HUES6 (cell line): ENCODE measurements at regions not wholly inside any gene's neighbourhood (a gene's known extent, or its start where the extent isn't known, plus 50 kb on each side); places are given as distances from the start of the nearest gene placed in this dataset.

ENCODE experiments used
- H3K27ac ChIP-seq: 2 replicates; pipeline ENCODE4 v1.7.0; 2013; ENCODE audit warnings: low read depth, mild to moderate bottlenecking, low read length, inconsistent platforms
- H3K27me3 ChIP-seq: 2 replicates; pipeline ENCODE4 v1.6.1; 2013; ENCODE audit warnings: low read length; ENCODE audit not compliant: control insufficient read depth, insufficient read depth
- H3K36me3 ChIP-seq: 2 replicates; pipeline ENCODE4 v1.6.1; 2013; ENCODE audit warnings: low read length; ENCODE audit not compliant: control insufficient read depth, insufficient read depth
- H3K4me1 ChIP-seq: 2 replicates; pipeline ENCODE4 v1.6.1; 2013; ENCODE audit warnings: low read length; ENCODE audit not compliant: control insufficient read depth, insufficient read depth
- H3K4me3 ChIP-seq: 2 replicates; pipeline ENCODE4 v1.5.1; 2013; ENCODE audit warnings: low read depth, low read length
- H3K9ac ChIP-seq: one replicate; pipeline ENCODE4 v1.6.1; 2013; ENCODE audit warnings: mild to moderate bottlenecking, low read length
- H3K9me3 ChIP-seq: 2 replicates; pipeline ENCODE4 v1.6.1; 2013; ENCODE audit warnings: low read depth, low read length; ENCODE audit not compliant: control insufficient read depth, insufficient read depth

DNA sequence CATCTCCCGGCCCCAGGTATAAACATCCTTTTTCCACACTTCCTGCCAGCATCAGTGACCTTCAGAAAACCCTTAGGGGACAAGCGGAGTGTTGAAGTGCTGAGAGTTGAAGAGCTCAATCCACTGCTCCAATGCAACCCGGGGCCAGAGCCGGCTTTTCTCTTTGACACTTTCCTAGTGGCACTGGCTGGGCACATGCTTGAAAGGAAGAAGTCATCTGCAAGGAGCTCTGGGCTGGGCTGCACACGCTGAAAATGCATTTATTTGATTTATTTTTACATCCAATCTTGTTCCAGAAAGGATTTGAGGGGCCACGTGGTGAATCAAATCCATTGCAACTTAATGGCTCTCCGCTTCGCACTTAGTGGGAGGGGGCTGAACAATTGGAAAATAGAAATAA lies 229.0 kb upstream of the DIO3 start:
- H3K9ac ChIP-seq = no peak overlapping the region
- no peaks in the 10 kb centered on the region for H3K36me3 ChIP-seq
- peaks cover 4% of the 10 kb centered on the region; the same call in 1 of the 2 replicates for H3K27me3 ChIP-seq
- H3K27ac ChIP-seq = no peak overlapping the region
- no peak overlapping the region for H3K4me3 ChIP-seq
- H3K4me1 ChIP-seq = no peaks in the 10 kb centered on the region
- no peaks in the 10 kb centered on the region for H3K9me3 ChIP-seq

DNA sequence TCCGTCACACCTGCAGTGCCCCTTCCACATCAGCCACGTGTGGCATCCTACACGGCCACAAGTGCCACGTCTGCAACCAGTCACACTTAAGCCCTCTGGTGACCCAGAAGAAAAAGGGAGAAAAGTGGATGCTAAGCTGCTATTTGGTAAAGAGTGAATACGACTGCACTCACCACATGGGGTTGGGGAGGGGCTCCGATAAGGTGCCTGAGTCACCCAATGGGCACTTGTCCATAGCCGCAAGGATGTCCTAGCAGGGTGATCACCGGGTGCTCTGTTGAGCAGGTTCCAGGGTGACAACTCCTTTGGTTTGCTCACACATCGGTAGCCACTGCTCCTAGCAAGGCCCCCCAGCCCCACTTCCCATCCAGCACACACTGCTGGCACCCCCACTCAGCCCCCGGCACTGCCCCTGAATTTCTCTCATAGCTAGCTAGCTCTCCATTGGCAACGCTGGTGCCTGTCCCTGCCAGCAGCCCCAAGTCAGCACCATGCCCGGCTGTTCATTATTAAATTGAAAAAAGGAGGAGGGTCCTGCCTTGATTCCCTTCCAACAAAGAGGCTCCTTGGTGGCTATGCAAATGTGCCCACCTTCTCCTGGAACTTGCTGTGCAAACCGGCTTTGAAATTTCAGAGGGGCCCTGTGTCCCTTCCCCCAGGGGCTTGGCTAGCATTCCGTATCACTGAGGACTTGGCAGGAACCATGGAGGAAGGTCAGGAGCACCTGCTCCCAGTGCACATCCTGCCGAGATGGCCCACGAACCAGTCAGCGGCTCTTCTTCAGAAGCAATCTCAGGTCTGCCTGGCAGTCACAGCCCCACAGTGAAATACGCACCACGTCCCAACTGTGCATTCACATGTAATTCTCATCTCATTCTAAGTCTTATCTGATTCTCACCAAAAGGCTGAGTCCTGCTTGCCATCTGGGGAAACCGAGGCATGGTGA lies 227.7 kb upstream of the DIO3 start:
- Histone ChIP-seq H3K9me3 (no peaks in the 10 kb centered on the region), H3K36me3 (no peaks in the 10 kb centered on the region), H3K27ac (no peak overlapping the region), H3K4me3 (no peak overlapping the region), H3K27me3 (peaks cover 4% of the 10 kb centered on the region; the same call in 1 of the 2 replicates), H3K9ac (no peak overlapping the region), H3K4me1 (no peaks in the 10 kb centered on the region)

DNA sequence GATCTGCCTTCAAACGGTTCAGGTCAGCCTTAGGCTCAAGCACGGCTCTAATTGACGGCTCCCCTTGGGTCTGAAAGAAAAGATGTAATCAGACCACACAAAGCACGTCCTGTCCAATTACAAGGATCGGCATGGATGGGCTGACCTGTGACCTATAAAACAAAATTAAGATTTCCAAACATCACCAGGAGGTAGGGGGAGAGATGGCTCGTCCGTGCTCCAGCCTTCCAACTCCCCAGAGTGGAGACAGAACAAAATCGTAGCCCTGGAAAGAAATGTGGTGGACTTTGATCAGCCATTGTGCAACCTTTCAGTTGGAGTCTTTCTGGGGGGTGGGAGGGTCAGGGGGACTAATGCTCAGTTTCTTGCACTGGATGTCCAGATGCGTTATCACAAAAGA lies 226.6 kb upstream of the DIO3 start:
- Histone ChIP-seq H3K4me1 (no peaks in the 10 kb centered on the region), H3K9ac (no peak overlapping the region), H3K4me3 (no peak overlapping the region), H3K27ac (no peak overlapping the region), H3K27me3 (peaks cover 4% of the 10 kb centered on the region; the same call in 1 of the 2 replicates), H3K36me3 (no peaks in the 10 kb centered on the region), H3K9me3 (no peaks in the 10 kb centered on the region)

DNA sequence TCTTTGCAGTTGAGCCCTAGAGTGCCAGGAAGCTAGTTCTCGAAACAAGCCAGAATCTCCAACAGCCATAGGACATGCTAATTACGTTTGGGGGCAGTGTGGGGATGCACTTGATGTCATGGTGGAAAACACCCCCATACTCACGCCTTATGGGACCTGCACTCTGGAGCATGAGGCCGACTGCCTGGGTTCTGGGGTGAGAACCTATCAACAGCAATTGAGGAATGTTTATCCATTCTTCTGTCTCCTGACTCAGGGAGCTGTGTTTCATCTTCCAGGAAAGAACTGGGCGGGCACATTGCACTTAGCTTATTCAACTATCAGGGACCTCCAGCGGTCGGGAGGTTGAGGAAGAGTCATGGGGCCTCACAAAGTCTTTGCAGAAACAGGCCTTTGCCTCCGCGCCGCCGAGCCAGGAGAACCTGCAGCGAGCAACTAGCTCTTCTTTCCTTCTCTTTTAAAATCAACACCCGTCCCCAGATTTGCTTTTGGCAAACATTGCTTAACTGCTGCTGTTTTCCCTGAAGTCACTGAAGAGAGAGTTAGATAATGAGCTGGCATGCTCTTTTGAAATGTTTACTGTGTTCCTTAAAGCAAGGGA lies 226.1 kb upstream of the DIO3 start:
- no peak overlapping the region for H3K4me3 ChIP-seq
- H3K27me3 ChIP-seq = peaks cover 4% of the 10 kb centered on the region; the same call in 1 of the 2 replicates
- H3K9ac ChIP-seq = no peak overlapping the region
- H3K27ac ChIP-seq = no peak overlapping the region
- H3K4me1 ChIP-seq = no peaks in the 10 kb centered on the region
- no peaks in the 10 kb centered on the region for H3K36me3 ChIP-seq
- H3K9me3 ChIP-seq = no peaks in the 10 kb centered on the region

DNA sequence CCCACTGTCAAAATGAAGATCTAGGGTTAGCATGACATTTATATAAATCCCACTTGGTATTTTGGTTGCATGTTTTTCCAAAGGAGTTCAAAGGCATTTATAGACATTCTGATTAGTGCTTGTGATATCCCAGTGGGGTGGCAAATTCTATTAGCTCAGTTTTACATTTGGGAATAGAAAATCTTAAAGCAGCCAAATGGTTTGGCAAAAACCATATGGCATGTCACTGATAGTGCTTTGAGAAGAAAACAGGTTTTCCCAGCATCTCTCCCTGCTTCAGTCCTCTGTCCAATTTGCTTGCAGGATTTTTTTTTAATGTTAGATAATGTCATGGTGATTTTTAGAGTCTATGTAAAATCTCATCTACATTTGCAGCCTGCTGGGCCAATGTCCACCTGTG lies 225.1 kb upstream of the DIO3 start:
- Histone ChIP-seq H3K4me1 (no peaks in the 10 kb centered on the region), H3K9ac (no peak overlapping the region), H3K4me3 (no peak overlapping the region), H3K36me3 (no peaks in the 10 kb centered on the region), H3K27me3 (peaks cover 4% of the 10 kb centered on the region; the same call in 1 of the 2 replicates), H3K27ac (no peak overlapping the region), H3K9me3 (no peaks in the 10 kb centered on the region)

DNA sequence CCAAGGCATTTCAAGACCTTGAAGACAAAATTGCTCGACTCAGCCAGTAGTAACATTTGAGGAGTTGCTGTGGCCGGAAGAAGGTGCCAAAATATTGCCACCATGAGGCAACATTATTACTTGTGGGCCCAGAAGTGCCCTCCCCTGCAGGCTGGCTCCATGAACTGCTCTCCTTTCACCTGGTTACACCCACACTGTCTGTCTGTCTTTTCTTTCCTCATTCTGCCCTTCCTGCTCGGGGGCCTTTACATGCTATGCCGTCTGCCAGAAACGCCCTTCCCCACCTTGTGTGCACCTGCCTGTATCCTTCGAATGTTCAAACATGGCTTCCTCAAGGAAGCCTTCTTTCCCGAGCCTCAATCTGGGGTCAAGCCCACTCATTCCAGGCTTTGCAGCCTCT lies 224.2 kb upstream of the DIO3 start:
- no peaks in the 10 kb centered on the region for H3K4me1 ChIP-seq
- H3K4me3 ChIP-seq = no peak overlapping the region
- H3K9ac ChIP-seq = no peak overlapping the region
- peaks cover 4% of the 10 kb centered on the region; the same call in 1 of the 2 replicates for H3K27me3 ChIP-seq
- H3K27ac ChIP-seq = no peak overlapping the region
- H3K9me3 ChIP-seq = no peaks in the 10 kb centered on the region
- H3K36me3 ChIP-seq = no peaks in the 10 kb centered on the region

DNA sequence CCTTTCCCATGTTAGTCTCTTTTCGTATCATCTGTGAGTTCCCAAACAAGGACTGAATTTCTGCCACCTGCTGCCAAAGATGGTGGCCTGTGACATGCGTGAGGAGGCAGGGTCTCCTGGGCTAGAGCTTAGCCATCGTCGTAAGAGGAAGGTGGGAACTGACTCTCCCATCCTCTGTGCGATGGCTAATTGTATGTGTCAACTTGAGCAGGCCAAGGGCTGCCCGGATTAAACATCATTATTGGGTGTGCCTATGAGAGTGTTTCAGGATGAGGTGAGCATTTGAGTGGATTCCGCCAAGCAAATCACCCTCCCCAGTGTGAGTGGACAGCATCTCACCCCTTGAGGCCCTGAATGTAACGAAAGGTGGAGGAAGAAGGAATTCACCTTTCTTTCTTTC lies 220.7 kb upstream of the DIO3 start:
- no peaks in the 10 kb centered on the region for H3K4me1 ChIP-seq
- 0 out of 2 replicates have a peak, but pooled peaks cover 3% of the 10 kb centered on the region for H3K9me3 ChIP-seq
- no peak overlapping the region for H3K4me3 ChIP-seq
- H3K27me3 ChIP-seq = peaks cover 4% of the 10 kb centered on the region; the same call in 1 of the 2 replicates
- no peak overlapping the region for H3K9ac ChIP-seq
- H3K36me3 ChIP-seq = no peaks in the 10 kb centered on the region
- no peak overlapping the region for H3K27ac ChIP-seq

DNA sequence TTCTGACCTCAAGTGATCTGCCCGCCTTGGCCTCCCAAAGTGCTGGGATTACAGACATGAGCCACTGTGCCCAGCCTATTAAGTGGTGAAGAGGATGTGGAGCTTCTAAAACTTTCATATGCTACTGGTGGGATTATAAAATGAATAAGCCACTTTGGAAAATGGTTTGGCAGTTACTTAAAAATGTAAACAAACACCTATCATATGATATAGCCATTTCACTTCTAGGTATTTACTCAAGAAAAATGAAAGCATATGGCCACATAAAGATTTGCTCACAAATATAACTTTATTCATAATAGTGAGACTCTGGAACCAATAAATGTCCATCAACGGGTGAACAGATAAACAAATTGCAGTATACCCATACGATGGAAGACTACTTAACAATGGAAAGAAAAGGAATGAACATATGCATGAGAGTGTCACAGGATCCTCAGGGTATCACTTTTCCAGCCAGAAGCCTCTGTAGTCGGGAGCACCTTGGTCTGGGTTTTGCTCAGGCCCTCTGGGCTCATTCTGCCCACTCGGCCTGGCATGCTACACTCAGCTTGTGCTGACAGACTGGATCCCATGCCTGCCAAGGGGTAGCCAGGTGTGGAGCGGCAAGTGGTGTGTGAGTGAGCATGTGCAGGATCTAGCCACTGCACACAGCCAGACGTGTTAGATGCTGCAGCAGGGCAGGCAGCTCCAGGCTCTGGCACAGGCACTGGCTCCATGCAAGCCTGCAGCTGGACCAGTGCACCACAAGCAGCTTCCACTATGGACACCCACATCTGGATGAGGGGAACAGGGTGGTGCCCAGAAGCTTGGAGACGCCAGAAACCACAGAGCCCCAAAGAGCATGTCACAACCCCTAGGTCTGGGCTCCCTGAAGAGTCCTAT lies 213.2 kb upstream of the DIO3 start:
- H3K27me3 ChIP-seq = no peaks in the 10 kb centered on the region
- H3K4me1 ChIP-seq = 0 out of 2 replicates have a peak, but pooled peaks cover 4% of the 10 kb centered on the region
- no peak overlapping the region for H3K4me3 ChIP-seq
- no peaks in the 10 kb centered on the region for H3K36me3 ChIP-seq
- H3K9ac ChIP-seq = no peak overlapping the region
- no peak overlapping the region for H3K27ac ChIP-seq
- peaks cover 8% of the 10 kb centered on the region for H3K9me3 ChIP-seq

DNA sequence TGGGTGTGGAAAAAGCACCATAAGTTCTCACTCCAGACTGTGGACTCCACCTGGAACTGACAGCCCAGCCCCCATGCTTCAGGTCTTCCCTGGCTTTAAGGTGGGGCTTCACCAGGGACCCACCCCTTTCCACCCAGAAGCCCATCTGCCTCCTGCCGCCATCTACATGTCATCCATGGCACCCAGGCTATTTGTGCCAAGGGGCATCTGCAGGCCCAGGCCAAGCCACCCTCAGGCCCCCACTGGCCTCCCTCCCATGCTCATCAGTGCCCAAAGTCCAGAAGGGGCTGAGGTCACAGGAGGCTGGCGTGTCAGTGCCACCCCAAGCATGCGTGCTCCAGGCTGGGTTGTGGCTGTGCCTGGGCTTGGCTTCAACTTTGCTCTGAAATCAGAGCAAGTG lies 212.2 kb upstream of the DIO3 start:
- H3K27ac ChIP-seq = no peak overlapping the region
- H3K4me1 ChIP-seq = 0 out of 2 replicates have a peak, but pooled peaks cover 4% of the 10 kb centered on the region
- no peak overlapping the region for H3K9ac ChIP-seq
- H3K27me3 ChIP-seq = no peaks in the 10 kb centered on the region
- H3K36me3 ChIP-seq = no peaks in the 10 kb centered on the region
- H3K9me3 ChIP-seq = peaks cover 13% of the 10 kb centered on the region
- no peak overlapping the region for H3K4me3 ChIP-seq

DNA sequence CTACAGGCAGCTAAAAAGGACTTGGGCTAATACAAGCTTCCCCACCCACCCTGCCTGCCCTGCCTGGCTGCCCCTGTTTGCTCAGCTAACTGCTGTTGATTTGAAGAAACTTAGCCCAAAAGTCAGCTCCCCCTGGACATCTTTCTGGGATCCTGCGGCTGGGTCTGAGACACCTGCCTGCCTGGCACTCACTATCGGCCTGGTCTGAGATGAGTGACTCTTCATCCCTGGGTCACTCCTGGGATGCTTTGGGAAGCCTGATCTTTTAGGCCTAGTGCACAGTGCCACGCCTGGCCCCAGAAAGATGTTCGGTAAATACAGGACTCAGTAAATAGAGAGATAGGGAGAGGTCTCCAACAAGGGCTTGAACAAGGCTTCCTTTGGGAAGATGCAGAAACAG lies 211.3 kb upstream of the DIO3 start:
- H3K27me3 ChIP-seq = no peaks in the 10 kb centered on the region
- H3K9ac ChIP-seq = no peak overlapping the region
- no peak overlapping the region for H3K27ac ChIP-seq
- 0 out of 2 replicates have a peak, but pooled peaks cover 4% of the 10 kb centered on the region for H3K4me1 ChIP-seq
- no peak overlapping the region for H3K4me3 ChIP-seq
- H3K36me3 ChIP-seq = no peaks in the 10 kb centered on the region
- H3K9me3 ChIP-seq = peaks cover 22% of the 10 kb centered on the region
